ENCODE measurements at regions not wholly inside any gene's neighbourhood (a gene's known extent, or its start where the extent isn't known, plus 50 kb on each side); places are given as distances from the start of the nearest gene placed in this dataset.
A peak's percentile ranks its signal among the peaks of the same experiment; 100 is the strongest.

DNA sequence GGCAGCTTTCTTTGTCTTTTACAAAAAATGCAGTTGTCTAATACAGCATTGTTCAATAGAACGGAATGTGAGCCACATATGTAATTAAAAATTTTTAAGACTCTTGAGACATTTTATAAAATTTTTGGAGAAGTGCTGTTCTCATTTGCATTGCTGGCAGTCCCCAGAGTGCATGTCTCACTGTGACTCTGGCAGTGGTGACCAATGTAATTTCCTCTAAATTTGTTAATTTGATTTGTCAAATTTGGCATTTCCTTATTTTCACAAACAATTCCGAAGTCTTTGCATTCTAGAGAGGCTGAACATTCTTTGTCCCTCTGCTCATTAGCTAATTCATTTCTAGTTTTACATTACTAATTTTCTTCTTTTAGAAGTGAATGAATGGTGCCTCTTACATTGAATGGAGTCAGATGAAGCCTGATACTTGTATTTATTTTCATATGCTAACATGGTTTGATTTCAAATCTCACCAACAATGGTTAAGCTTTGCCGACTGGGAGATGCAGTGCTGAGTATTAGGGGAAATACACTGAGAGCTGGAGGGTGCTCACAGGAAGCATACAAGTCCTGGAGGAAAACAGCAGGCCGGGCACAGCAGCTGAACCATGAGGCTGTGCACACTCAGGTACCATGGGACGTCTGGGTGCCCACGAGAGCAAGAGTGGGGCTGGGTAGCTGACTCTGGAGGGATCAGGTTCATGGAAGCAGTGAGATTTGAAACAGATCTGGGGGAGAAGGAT lies 68.5 kb upstream of the ARMC2 start:
- no peak for DNase-seq

GRCh38 chr6:108780784-108781183 lies 67.4 kb upstream of the ARMC2 start:
- DNase-seq: no peak

GRCh38 chr6:108781419-108782100 lies 66.7 kb upstream of the ARMC2 start:
- DNase-seq: no peak

- DNase-seq: peak; percentile 54
Observed at GRCh38 chr6:108782179-108783041, 65.8 kb upstream of the ARMC2 start.

DNA sequence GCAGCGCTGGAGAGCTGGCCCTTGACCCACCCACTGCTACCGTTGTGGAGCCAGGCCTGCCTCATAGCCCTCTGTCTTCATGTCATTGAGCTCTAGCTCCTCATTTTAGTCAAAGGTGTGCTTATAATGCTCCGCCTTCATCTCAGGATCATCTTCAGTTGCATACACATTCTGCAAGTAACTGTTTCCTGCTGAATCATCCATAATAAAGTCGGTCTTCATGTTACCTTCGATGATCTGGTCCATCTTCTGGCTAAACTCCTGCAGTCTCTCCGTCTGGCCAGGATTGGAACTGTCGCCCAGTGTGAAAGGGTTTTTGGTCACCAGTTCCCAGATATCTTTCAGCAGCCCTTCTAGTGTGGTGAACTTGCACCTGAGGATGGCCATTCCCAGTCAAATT lies 62.6 kb upstream of the ARMC2 start:
- DNase-seq: no peak

DNA sequence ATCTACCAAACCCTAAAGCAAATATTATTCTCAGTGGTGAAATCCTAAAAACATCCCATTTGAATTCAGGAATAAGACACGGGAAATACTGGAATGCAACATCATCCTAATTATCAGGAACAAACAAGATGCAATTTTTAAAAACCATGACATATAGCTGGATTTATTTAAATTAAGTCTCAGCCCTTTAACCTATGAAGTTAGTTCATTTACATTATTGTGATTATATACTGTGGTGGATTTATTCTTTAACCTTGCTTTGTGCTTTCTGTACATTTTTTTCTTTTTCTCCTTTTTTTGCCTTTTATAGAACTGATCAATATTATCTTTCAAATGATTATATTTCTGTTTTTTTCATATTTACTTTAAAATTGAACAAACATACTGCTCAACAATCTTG lies 59.8 kb upstream of the ARMC2 start:
- DNase-seq: no peak

GRCh38 chr6:108789475-108789874 lies 58.7 kb upstream of the ARMC2 start:
- no peak for DNase-seq

- DNase-seq: no peak
Observed at GRCh38 chr6:108791700-108792099, 56.5 kb upstream of the ARMC2 start.

- DNase-seq: no peak
Observed at GRCh38 chr6:108793516-108794251, 54.5 kb upstream of the ARMC2 start.

GRCh38 chr6:108795122-108795521 lies 53.1 kb upstream of the ARMC2 start:
- DNase-seq: no peak

DNA sequence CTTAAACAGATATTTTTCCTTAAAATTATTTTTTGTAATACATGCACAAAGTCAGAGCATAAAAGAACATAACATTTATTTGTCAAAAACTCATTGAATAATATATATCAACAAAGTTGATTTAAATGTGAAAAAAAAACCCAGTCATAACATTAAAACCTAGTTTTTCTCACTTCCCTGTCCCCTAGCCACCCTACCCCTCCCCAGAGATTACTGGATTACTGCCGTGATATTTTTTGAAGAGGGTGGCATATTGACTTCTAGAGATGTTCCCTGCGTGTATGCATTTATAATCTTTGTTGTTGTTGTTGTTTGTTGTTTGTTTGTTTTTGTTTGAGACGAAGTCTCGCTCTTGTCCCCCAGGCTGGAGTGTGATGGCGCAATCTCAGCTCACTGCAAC lies 52.4 kb upstream of the ARMC2 start:
- DNase-seq: no peak

DNA sequence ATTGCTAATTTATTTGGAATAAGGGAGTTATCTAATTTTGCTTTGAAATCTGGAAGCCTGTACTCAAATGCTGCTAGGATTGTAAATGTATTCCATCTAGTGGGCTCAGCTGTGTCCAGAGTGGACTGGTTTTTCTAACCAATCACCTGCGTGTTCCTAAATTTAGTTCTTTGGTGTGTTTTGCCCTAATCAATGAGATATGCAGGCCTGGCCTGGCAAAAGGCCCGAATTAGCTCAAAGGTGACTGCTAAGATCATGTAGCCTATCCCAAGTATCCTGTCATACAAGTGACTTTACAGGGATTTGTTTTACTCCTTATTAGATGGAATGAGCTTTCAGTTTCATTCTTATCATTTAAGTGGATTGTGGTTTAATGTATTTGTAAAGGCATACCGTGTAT lies 51.3 kb upstream of the ARMC2 start:
- DNase-seq: no peak

DNA sequence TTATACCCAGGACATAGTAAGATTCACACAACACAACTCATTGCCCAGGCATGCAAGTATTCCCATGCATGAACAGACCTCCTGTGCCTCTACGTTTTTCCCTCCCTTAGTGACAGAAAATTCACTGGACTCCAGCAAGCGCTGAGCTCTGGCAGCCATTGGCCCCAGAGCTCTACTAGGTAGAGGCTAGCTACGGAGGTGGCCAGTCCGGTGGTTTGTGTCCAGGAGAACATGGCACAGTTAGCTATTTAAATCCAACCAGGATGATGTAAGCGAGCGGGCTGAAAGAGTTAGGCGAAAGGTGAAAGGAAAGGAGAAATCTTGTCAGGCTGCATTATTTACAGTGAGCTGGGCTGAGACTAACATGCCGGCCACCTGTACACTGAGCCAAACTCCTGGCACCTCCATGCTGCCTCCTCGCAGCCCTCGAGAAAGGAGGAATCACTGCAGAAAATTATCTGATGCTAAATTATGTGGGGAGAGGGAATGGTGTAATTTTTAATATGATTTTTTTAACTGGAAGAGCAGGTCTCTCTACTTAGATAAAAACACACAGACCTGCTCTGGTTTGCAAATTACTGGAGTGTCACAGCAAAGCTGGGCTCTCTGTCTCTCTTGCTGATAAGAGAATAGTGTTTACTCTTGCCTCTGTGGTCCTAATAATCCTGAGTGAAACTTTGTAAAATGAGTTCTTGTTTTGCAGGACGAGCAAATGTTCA lies 50.1 kb upstream of the ARMC2 start:
- no peak for DNase-seq

Data from NCI-H2029 (cell line).